Thyroid gland (tissue), 4 donors: ENCODE measurements at regions not wholly inside any gene's neighbourhood (a gene's known extent, or its start where the extent isn't known, plus 50 kb on each side); places are given as distances from the start of the nearest gene placed in this dataset.

ENCODE experiments used
- CTCF ChIP-seq, 6 experiments: fragments of 200-600 bp in 3 of 6; fragments of 450-650 bp in 3 of 6; sonication (generic) in 3 of 6; IDR thresholded peaks; one replicate each; pipeline ENCODE4 v1.5.1; 2016 to 2019; ENCODE audit warnings: antibody characterized with exemption in 6 of 6, mild to moderate bottlenecking in 2 of 6, inconsistent platforms in 1 of 6, moderate library complexity in 1 of 6
- POLR2A ChIP-seq, 2 donors: fragments of 450-650 bp; IDR thresholded peaks; one replicate each; pipeline ENCODE4 v1.6.1; 2017; ENCODE audit warnings: antibody characterized with exemption in 2 of 2, mild to moderate bottlenecking in 2 of 2, moderate library complexity in 1 of 2

GRCh38 chr5:145636371-145636770, 198.8 kb downstream of the PRELID2 start:
- TF ChIP-seq CTCF (IDR thresholded peaks at IDR 0.05) (no peak), POLR2A (IDR thresholded peaks at IDR 0.05) (no peak)
